ENCODE measurements at regions not wholly inside any gene's neighbourhood (a gene's known extent, or its start where the extent isn't known, plus 50 kb on each side); places are given as distances from the start of the nearest gene placed in this dataset.
A peak's percentile ranks its signal among the peaks of the same experiment; 100 is the strongest.
"Not testable (repeated sequence)": the region's sequence is repeated elsewhere in the genome, so short reads cannot be mapped to it uniquely, and the experiment has no call there.

DNA sequence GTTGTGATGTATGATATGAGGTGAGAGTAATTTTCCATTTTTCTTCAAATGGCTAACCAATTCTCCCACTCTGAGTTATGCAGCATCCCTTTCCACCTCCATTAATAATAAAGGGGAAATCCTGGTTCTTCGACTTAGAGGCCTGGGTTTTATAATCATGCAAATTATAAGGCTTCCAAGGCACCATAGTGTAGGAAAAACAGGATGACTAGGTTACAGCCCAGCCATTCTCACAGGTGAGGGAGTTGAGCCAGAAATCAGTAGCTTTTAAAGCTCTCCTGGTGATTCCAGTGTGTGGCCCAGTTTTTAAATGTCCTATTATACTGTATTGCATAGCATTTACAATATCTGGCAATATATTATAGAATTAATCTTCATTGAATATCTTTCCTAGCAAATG, 203.1 kb downstream of the ARHGEF9 start:
- DNase-seq = no peak

DNA sequence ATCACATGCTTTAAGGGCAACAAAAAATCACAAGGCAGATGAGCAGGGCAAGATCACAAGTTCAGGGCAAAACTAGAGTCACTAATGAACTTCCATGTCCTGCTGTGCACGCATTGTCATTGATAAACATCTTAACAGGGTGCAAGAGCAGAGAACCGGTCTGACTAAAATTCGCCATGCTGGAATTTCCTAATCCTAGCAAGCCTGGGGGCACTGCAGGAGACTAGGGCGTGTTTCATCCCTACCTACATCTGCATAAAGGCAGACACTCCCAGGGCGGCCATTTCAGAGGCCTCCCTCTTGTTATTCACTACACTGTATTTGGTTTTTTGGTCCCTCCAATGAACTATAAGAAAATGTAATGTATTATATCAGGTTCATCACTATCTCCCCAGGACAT, 203.6 kb downstream of the ARHGEF9 start:
- no peak for DNase-seq

DNA sequence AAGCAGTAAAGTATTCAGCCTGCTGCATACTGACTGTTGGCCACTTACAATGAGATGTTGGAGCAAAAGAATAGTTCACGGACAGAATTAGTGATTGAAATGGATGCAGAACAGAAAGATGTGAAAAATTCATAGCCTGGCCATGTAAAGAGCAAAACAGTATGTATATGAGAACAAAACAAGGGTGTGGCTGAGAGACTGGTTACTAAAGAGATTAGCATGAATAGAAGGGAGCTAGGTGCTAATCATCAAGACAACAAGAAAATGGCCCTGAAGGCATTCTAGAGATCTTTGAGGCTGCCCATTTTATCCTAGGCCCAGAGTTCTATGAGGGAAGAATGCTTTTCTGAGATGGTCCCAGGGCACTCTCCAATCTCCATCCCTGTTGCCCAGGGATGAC, 208.5 kb downstream of the ARHGEF9 start:
- no peak for DNase-seq

DNA sequence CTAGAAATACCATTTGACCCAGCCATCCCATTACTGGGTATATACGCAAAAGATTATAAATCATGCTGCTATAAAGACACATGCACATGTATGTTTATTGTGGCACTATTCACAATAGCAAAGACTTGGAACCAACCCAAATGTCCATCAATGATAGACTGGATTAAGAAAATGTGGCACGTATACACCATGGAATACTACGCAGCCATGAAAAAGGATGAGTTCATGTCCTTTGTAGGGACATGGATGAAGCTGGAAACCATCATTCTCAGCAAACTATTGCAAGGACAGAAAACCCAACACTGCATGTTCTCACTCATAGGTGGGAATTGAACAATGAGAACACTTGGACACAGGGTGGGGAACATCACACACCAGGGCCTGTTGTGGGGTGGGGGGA, 209.3 kb downstream of the ARHGEF9 start:
- not testable (repeated sequence) for DNase-seq

DNA sequence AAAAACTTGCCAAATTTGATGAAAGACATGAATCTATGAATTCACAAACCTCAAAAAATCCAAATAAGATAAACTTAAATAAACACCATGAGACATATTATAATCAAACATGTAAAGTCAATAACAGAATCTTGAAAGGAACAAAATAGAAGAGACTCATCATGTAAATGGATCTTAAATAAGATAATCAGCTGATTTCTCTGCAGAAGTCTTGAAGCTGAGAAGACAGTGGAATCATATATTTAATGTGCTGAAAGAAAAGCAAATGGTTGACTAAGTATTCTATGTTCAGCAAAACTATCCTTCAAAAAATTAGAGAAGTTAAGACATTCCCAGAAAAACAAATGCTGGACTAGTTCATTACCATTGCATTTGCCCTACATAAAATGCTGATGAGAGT, 215.7 kb upstream of the SPIN4 start:
- DNase-seq = no peak

DNA sequence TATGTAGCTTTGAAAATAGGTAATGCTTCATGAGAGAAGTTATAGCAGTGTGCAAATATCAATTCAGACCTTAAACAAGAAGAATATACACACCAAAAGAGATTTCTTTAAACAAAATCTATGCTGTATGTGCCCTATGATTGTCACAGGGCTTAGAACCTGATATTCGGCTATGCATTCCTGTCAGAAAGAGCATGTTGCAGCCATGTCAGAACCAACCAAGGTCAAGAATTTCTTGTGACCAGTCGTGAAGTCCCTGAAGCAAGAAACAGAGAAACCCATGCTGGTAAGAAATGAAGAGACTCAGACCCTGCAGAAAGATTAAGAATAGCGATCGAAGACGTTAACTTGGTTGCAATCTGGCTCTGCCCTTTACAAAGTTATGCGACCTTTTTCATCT, 210.3 kb upstream of the SPIN4 start:
- no peak for DNase-seq

DNA sequence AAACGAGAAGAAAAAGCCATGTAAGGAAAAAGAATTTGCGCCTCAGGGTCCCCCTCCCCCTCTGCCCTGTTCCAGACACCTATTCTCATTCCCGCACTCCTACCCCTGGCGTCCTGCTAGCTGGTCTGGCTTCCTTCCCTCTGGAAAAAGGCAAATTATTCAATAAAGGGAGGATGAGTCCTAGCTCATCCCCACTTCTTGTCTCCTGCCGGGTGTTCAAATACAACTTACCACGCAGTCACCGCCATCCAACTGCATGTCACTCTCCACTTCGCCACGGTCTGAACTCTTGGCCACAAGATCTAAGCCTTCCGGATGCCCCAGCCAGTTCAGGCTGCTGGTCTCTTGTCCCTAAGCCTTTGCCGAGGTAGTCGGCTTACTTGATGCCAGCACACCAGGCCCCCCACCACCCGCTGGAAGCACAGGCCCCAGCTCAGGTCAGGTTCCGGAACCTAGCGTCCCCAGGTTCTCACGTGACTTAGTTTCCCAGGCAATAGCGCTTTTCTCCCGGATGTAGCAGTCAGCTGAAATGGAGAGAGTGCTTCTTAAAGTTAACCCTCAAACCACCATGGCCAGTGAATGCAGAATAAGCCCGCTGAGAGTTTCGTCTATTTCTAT, 209.6 kb upstream of the SPIN4 start:
- peak; percentile 87 for DNase-seq

DNA sequence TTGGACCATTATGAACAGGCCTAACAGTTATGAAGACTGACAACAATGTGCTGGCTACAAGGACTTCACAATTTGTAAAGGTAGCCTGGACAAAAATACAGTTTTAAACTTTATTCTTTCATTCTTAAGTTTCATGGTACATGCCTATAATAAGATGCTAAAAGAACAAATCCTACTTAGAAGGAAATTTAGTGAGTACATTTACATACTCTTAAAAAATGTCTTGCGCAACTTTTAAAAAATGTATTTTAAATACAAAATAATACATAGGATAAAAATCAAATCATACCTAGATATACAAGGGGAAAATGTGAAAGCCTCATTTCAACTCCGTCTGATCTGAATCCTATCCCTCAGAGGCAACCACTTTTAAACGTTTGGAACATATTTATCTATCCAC, 200.7 kb upstream of the SPIN4 start:
- DNase-seq = no peak

DNA sequence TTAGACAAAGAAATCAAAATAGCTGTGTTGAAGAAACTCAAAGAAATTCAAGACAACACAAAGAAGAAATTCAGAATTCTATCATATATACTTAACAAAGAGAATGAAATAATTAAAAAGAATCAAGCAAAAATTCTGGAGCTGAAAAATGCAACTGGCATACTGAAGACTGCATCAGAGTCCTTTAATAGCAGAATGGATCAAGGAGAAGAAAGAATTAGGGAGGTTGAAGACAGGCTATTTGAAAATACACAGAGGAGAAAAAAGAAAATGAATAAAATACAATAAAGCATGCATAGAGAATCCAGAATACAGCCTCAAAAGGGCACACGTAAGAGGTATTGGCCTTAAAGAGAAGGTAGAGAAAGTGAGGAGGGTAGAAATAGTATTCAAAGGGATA, 179.5 kb upstream of the SPIN4 start:
- DNase-seq = no peak

DNA sequence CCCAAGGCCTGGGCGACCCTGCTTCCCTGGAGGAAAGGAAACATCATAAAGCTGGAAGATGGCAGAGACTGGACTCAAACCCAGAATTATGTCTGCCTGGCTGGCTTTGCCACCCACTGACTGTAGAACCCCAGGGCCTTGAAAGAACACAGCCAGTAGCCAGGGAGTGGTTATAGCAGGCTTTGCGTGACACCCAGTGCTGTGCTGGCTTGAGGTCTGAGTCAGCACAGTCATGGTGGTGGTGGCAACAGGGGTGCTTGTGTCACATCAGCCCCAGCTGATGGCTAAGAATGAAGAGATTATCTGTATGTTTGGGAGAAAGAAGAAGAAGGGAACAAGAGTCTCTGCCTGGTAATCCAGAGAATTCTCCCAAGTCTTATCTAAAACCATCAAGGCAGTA, 178.8 kb upstream of the SPIN4 start:
- no peak for DNase-seq

DNA sequence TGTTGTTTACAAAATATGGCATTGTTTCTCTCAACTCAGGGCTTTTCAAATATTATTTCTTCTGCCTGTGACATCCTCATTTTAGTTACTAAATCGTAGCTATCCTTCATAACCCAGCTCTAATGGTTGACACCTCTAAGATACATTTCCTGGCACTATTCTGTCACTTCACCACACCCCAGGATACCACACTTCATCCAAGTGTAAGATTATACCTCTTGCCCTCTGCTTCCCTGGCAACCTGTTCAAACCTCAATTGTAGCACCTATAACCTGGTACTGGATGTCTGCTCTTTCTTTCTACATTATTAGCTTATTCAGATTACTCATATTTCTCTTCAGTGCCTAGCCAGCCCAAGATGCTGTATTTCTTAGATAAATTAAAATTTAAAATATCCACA, 175.7 kb upstream of the SPIN4 start:
- no peak for DNase-seq

DNA sequence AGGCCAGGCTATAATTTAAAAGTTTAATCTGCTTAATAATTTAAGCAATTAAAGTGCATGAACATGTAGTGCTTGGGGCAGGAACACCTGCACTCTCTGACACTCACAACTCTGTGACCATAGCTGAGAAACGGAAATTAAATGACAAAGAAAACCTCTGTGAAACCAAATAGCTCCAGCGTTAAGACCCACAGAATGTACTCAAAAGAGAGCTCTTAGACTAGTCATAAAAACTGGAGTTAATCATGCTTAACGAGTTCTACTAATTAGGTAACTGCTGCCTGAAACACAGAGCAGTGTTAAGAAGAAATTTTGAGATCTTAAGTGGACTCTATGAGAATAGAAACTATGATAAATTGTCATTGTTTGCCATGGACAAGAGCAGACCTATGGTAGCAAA, 174.4 kb upstream of the SPIN4 start:
- DNase-seq = no peak

DNA sequence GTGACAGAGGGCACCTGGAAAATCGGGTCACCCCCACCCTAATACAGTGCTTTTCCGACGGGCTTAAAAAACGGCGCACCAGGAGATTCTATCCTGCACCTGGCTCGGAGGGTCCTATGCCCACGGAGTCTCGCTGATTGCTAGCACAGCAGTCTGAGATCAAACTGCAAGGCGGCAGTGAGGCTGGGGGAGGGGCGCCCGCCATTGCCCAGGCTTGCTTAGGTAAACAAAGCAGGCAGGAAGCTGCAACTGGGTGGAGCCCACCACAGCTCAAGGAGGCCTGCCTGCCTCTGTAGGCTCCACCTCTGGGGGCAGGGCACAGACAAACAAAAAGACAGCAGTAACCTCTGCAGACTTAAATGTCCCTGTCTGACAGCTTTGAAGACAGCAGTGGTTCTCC, 168.2 kb upstream of the SPIN4 start:
- not testable (repeated sequence) for DNase-seq

DNA sequence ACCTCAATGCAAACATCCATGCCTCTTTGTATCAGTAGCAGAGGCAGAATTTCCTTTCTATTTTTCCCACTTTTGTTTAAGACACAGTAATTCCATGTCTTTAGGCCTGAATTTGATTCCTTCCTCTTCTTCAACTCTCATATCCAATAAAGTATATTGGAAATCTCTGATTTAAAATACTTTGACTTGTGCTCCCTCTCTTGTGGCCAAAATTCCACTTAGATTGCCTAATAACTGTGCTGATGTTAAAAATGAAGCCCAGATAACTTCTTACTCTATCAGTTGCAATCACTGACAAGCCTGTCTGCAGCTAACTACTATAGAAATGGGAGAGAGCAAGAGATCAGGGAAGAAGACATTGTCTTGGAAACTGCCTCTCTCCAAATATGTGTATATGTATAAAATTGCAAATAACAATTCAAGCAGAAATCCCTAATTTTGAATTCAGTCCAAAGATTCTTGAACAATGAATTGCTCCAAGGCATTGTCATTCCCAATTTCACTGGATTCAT, 163.5 kb upstream of the SPIN4 start:
- DNase-seq = no peak

DNA sequence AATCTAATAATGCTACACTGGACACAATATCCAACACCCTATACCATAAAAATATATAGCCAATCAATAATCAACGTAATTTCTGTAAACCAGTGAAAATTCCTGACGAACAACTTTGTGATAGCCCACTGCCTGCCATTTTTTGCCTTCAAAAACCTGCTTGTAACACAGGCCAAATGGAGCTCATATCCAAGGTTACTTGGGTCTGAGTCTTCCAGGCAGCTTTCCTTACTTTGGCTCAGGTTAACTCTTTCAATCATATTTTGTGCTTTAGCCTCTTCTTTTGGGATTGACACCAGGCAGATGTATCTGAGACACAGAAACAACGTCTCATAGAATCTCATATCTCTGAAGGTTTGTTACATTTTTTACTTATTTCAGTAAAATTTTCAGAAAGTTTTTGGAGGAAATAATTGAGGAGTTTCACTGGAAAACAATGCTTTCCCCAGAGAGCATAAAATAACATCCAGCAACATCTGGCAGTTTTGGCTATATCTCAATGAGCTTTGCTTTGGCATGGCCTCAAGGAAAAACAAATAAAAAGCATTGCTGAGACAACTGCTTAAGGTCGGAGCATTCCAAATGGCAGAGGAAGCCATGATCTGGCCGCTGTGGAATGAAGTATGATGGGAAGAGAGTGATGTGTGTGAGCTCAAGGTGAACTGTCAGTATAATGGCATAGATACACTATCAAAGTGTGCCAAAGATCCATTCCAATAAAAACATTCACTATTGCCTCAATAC, 162.9 kb upstream of the SPIN4 start:
- no peak for DNase-seq

DNA sequence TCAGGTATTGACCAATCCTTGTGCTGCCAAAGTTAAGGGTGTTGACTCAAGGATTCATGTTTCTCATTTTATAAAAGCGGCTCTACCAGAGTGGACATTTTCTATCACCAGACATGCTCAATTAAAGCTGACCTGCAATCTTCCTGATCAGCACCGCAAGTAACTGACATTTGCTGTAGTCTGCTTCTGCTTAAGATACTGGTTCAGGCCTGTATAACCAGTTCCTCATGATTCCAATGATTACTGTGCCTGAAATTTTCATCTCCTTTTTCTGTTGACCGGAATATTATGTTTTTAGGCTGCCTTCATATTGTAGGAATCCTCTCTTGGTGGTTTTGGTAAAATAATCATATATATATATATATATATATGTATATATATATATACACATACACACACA, 160.2 kb upstream of the SPIN4 start:
- no peak for DNase-seq

DNA sequence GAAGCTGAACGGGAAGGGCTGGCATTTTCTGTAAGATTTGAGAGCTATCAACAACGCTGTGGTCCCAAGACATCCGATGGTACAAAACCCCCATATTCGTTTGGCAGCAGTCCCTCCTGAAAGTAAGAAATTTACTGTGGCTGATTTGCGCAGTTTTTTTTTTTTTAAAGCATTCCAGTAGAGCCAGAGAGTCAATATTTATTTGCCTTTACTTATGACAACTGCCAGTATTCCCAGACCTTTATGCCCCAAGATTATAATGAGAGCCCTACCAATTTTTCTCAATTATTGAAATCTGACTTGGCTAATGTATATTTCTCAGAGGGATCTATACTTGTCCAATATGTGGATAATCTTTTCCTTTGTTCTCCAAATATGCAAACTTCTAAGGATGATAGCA, 157.5 kb upstream of the SPIN4 start:
- DNase-seq = no peak

DNA sequence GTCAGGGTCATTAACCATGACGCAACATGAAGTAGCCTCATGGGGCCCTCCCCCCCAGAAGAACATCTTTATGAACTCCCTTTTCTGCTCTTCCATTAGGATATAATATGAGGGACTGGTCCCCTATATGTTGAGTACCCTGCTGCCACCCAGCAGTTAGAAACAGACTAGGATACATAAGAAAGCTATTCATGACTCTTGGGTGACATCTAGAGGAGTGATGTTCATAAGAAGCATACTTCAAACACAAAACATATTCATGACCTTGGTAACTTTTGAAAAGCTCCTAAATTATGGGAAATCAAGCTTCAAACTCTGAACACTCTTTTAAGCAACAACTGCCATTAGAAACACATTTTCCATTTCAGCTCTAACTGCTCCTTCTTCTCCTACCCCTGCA, 155.2 kb upstream of the SPIN4 start:
- no peak for DNase-seq

DNA sequence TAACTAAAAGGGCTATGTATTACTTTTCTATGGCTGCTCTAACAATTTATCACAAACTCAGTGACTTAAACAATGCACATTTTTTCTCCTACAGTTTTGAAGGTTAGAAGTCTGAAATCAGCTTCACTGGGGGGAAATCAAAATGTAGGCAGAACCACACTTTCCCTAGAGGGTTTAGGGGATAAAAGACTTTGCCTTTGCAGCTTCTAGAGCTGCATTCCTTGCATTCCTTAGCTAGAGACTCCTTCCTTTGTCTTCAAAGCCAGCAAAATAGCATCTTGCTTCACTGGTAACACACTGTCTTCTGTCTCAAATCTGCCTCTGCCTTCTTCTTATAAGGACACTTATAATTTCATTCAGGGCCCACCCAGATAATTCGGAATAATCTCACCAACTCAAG, 152.4 kb upstream of the SPIN4 start:
- no peak for DNase-seq

DNA sequence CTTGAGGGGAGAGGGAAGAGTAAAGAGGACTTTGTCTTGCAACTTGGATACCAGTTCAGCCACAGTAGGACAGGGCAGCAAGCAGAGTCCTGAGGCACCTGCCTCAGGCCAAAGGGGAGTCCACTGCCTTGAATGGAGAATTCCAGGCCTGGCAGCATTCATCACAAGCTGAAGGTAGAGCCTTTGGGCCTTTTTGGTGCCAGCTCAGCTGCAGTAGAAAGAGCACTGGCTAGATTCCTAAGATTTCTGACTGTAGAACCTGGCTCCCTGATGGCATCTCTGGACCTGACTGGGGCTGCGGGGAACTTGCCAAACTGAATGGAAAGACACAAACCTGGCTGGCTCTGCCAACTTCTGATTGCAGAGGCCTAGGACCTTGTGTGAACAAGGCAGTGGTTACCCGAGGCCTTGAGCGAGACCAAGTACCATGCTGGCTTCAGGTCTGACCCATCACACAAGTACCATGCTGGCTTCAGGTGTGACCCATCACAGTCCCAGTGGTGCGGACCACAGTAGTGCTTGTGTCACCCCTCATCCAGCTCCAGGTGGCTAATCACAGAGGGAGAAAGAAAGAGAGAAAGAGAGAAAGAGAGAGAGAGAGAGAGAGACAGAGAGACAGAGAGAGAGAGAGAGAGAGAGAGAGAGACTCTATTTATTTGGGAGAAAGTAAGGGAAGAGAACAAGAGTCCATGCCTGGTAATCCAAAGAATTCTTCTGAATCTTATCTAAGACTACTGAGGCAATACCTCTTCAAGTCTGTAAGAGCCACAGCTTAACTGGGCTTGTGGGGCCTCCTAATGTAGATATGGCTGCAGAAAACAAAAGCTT, 137.6 kb upstream of the SPIN4 start:
- DNase-seq = no peak

DNA sequence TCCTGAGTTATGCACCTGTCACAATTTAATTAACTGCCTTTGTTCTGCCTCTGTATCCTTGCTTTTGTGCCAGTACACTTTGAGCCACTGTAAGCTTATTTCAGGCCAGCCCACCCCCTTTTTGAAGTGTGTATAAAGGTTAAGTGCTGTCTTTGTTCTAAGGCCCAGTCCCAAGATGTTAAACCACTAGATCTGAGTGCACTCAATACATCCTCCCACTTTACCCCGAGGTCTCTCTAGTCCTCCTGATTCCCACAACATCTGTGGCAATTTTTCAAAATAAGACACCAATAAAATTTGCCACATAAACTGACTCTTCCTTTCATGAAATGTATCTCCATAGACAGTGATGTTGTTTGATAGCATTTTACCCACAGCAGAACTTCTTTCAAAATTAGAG, 124.1 kb upstream of the SPIN4 start:
- no peak for DNase-seq

DNA sequence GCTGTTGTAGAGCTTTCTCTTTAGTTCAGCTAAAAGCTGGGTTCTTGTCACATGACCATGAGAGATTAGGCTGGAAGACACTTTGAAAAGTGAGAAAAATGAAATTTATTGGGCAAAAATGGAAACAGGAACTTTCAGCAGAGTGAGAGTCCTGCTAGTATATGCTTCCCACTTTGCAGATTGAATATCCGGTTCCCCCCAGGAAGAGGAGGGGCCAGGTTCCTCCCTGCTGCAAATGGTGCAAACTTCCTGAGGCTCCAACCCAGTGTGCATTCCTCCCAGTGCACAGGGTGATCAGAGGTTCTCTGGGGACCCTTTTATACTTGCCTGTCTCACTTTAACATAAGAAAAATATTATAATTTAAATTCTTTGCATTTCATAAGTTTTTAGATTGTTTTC, 119.9 kb upstream of the SPIN4 start:
- no peak for DNase-seq

DNA sequence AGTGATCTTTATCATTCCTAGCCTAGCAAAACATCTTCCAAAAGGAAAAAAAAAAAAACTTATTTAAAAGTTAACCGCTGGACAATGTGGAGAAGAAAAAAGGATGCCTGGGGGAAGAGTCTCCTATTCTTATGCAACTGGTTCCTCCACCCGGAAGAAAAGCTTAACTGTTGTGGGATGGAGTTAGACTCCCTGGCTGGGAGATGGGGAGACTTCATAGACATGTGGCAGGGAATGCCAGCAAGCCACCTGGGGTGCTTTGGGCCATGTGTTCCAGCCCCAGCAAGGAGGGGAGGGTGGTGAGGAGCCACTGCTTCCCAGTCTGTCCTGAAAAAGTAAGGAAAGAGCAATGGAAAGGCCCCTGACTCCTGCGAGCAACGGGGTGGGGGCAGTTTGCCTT, 119.4 kb upstream of the SPIN4 start:
- no peak for DNase-seq

DNA sequence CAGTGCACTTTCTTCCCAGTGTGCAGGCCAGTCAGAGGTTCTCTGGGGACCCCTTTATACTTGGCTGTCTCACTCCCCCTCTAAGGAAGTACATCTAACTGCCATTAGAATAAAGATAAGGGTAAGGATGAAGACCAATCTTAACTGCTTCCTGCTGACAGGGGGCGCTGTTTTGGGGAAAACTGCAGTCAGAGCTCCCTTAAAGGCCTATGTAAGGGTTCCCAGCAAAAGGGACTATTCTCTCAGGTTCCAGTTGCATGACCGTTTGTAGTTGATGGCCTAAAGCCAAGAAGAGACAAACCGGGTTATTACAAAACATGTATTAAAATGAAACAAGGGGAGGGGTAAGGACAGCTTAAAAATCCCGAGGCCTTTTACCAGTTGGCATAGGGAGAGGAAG, 115.6 kb upstream of the SPIN4 start:
- DNase-seq = no peak
